IMR-90 (cell line): ENCODE measurements at regions not wholly inside any gene's neighbourhood (a gene's known extent, or its start where the extent isn't known, plus 50 kb on each side); places are given as distances from the start of the nearest gene placed in this dataset.

Experiments used
- ATAC-seq: fragments of 200-7000 bp; cut with Tn5 transposase; 2 replicates; pipeline ENCODE4 v1.9.1; 2020; ENCODE audit warnings: low read depth, mild to moderate bottlenecking, moderate library complexity
- BruUV-seq: library from RNA; stranded (reverse); fragments of 400-500 nt; replicated peaks from 2 replicates; lab custom pipeline; 2021; lab: Mats Ljungman, UMichigan
- CTCF ChIA-PET: fragments of 300-600 bp; formaldehyde crosslinking; extraction: SDS; loops from one replicate; lab custom pipeline; 2021; ENCODE audit warnings: antibody characterized with exemption; lab: Yijun Ruan, JAX
- POLR2A ChIA-PET: fragments of 300-600 bp; sonication (Branson Sonifier 250); formaldehyde crosslinking; loops from one replicate; lab custom pipeline; 2022; ENCODE audit warnings: antibody characterized with exemption; ENCODE audit not compliant: unreplicated experiment; lab: Charles Lee
- DNase-seq: peaks from one replicate; pipeline ENCODE4 v3.0.0; 2013
- H2AFZ ChIP-seq: replicated peaks from 2 replicates; pipeline ENCODE3; 2013; ENCODE audit warnings: low read length, mild to moderate bottlenecking; ENCODE audit not compliant: poor library complexity
- H2AK5ac ChIP-seq: 2 replicates; pipeline ENCODE4 v1.6.1; 2013; ENCODE audit warnings: low read depth, low read length, inconsistent platforms
- H2AK9ac ChIP-seq: replicated peaks from 2 replicates; pipeline ENCODE3; 2013; ENCODE audit warnings: mild to moderate bottlenecking, low read depth, low read length, moderate library complexity; ENCODE audit not compliant: poor library complexity
- H2BK120ac ChIP-seq: 2 replicates; pipeline ENCODE4 v1.6.1; 2013; ENCODE audit warnings: low read depth, low read length, inconsistent platforms
- H2BK15ac ChIP-seq: 3 replicates; pipeline ENCODE4 v1.6.1; 2013; ENCODE audit warnings: low read depth, low read length, inconsistent platforms
- H2BK20ac ChIP-seq: 2 replicates; pipeline ENCODE4 v1.6.1; 2013; ENCODE audit warnings: low read depth, mild to moderate bottlenecking, inconsistent platforms, low read length, moderate library complexity
- H2BK5ac ChIP-seq: 2 replicates; pipeline ENCODE4 v1.6.1; 2013; ENCODE audit warnings: mild to moderate bottlenecking, low read depth, low read length, inconsistent platforms; ENCODE audit not compliant: poor library complexity, severe bottlenecking
- H3K14ac ChIP-seq: replicated peaks from 2 replicates; pipeline ENCODE4 v1.6.1; 2013; ENCODE audit warnings: low read depth, low read length, inconsistent platforms
- H3K18ac ChIP-seq: 2 replicates; pipeline ENCODE4 v1.6.1; 2013; ENCODE audit warnings: low read depth, low read length, control low read depth
- H3K23ac ChIP-seq: 2 replicates; pipeline ENCODE4 v1.6.1; 2013; ENCODE audit warnings: low read depth, low read length, inconsistent platforms
- H3K27ac ChIP-seq: 2 replicates; pipeline ENCODE4 v1.5.1; 2013; ENCODE audit warnings: mild to moderate bottlenecking, control low read depth, low read length; ENCODE audit not compliant: insufficient read depth
- H3K27me3 ChIP-seq: 2 replicates; pipeline ENCODE4 v1.6.1; 2013; ENCODE audit warnings: low read length; ENCODE audit not compliant: control insufficient read depth, insufficient read depth
- H3K36me3 ChIP-seq: 2 replicates; pipeline ENCODE4 v1.6.1; 2013; ENCODE audit warnings: low read length, mixed read lengths; ENCODE audit not compliant: control insufficient read depth, insufficient read depth
- H3K4ac ChIP-seq: 2 replicates; pipeline ENCODE4 v1.6.1; 2013; ENCODE audit warnings: low read depth, low read length, inconsistent platforms
- H3K4me1 ChIP-seq: 2 replicates; pipeline ENCODE4 v1.6.1; 2013; ENCODE audit warnings: low read length, mixed read lengths; ENCODE audit not compliant: control insufficient read depth, insufficient read depth
- H3K4me2 ChIP-seq: 2 replicates; pipeline ENCODE4 v1.6.1; 2013; ENCODE audit warnings: low read depth, mild to moderate bottlenecking, control low read depth, low read length, moderate library complexity
- H3K4me3 ChIP-seq: 2 replicates; pipeline ENCODE4 v1.5.1; 2013; ENCODE audit warnings: low read depth, mild to moderate bottlenecking, control low read depth, low read length, moderate library complexity; ENCODE audit not compliant: insufficient read depth
- H3K56ac ChIP-seq: 2 replicates; pipeline ENCODE4 v1.6.1; 2013; ENCODE audit warnings: low read length, inconsistent platforms; ENCODE audit not compliant: insufficient read depth; ENCODE audit errors: extremely low read depth
- H3K79me1 ChIP-seq, 2 experiments: 2 replicates each; pipeline ENCODE4 v1.6.1; 2013; ENCODE audit warnings: low read length in 2 of 2, inconsistent platforms in 1 of 2, low read depth in 1 of 2
- H3K9ac ChIP-seq: 2 replicates; pipeline ENCODE4 v1.6.1; 2013; ENCODE audit warnings: low read depth, low read length, control low read depth
- H3K9me1 ChIP-seq: 2 replicates; pipeline ENCODE4 v1.6.1; 2013; ENCODE audit warnings: low read length, inconsistent platforms; ENCODE audit not compliant: insufficient read depth
- H3K9me3 ChIP-seq: 2 replicates; pipeline ENCODE4 v1.6.1; 2013; ENCODE audit warnings: low read length; ENCODE audit not compliant: control insufficient read depth, insufficient read depth
- H4K20me1 ChIP-seq: 2 replicates; pipeline ENCODE4 v1.6.1; 2013; ENCODE audit warnings: low read length, inconsistent platforms; ENCODE audit not compliant: insufficient read depth
- H4K5ac ChIP-seq: 2 replicates; pipeline ENCODE4 v1.6.1; 2013; ENCODE audit warnings: mild to moderate bottlenecking, low read depth, low read length, control low read depth
- H4K8ac ChIP-seq, 2 experiments: 2 replicates each; pipeline ENCODE4 v1.6.1; 2013; ENCODE audit warnings: low read depth in 2 of 2, low read length in 2 of 2, control low read depth in 1 of 2, inconsistent platforms in 1 of 2
- H4K91ac ChIP-seq: 2 replicates; pipeline ENCODE4 v1.6.1; 2013; ENCODE audit warnings: low read depth, low read length, inconsistent platforms; ENCODE audit not compliant: insufficient read depth
- CEBPB ChIP-seq: IDR thresholded peaks from 2 replicates; pipeline ENCODE4 v1.6.1; 2012; ENCODE audit warnings: low read depth, low read length, improper control_type of control experiment
- FOS ChIP-seq: fragments of 150-350 bp; IDR thresholded peaks from 2 replicates; pipeline ENCODE4 v1.6.1; 2016; ENCODE audit warnings: low read depth, low read length
- MAFK ChIP-seq: IDR thresholded peaks from 2 replicates; pipeline ENCODE4 v1.6.1; 2012; ENCODE audit warnings: low read depth, low read length, improper control_type of control experiment
- MAZ ChIP-seq: IDR thresholded peaks from 2 replicates; pipeline ENCODE4 v1.6.1; 2012; ENCODE audit warnings: low read depth, mild to moderate bottlenecking, low read length, improper control_type of control experiment, moderate library complexity, borderline replicate concordance
- MXI1 ChIP-seq: IDR thresholded peaks from 2 replicates; pipeline ENCODE4 v1.6.1; 2012; ENCODE audit warnings: low read depth, mild to moderate bottlenecking, low read length, moderate library complexity, borderline replicate concordance
- NFE2L2 ChIP-seq: fragments of 150-350 bp; IDR thresholded peaks from 2 replicates; pipeline ENCODE4 v1.6.1; 2016; ENCODE audit warnings: low read depth, mild to moderate bottlenecking, low read length
- RCOR1 ChIP-seq: IDR thresholded peaks from 2 replicates; pipeline ENCODE4 v1.6.1; 2012; ENCODE audit warnings: mild to moderate bottlenecking, low read length, improper control_type of control experiment; ENCODE audit not compliant: insufficient replicate concordance
- RFX5 ChIP-seq: IDR thresholded peaks from 2 replicates; pipeline ENCODE4 v1.8.0; 2012; ENCODE audit warnings: low read depth, mild to moderate bottlenecking, low read length, moderate library complexity
- SMC3 ChIP-seq: fragments of 150-350 bp; IDR thresholded peaks from 2 replicates; pipeline ENCODE4 v1.6.1; 2016; ENCODE audit warnings: low read depth, mild to moderate bottlenecking, antibody characterized with exemption, low read length, moderate library complexity
- WGBS, 2 experiments: methylation state at CpG; one replicate each; pipeline versions ENCODE4 v1.1.5 to v1.1.7; 2013; ENCODE audit warnings: missing lambda C conversion rate in 2 of 2; ENCODE audit not compliant: insufficient read length in 1 of 2; ENCODE audit errors: extremely low coverage in 2 of 2; 5-methylcytosine and 5-hydroxymethylcytosine counted together
- dilution Hi-C: fragments of 300-500 bp; cut with HindIII; formaldehyde crosslinking; loops from one replicate; pipeline ENCODE4 v1.14.3; 2018; ENCODE audit warnings: low sequenced_read_pairs; ENCODE audit not compliant: unreplicated experiment
- in situ Hi-C: fragments of 300-500 bp; cut with MboI; formaldehyde crosslinking; loops from 3 replicates; pipeline ENCODE4 v1.14.3; 2019; ENCODE audit warnings: low sequenced_read_pairs, inconsistent platforms, mixed read lengths
- intact Hi-C: fragments of 100-400 bp; cut with micrococcal nuclease; formaldehyde crosslinking; loops from 2 replicates; pipeline ENCODE4 v1.10.0; 2022
- TF ChIP-seq, protein P1 (sequence below): conservative IDR thresholded peaks from 2 replicates; pipeline ENCODE4 v1.5.1; 2012; ENCODE audit warnings: mild to moderate bottlenecking, low read depth, low read length, improper control_type of control experiment
- TF ChIP-seq, protein P2 (sequence below): fragments of 150-350 bp; IDR thresholded peaks from 2 replicates; pipeline ENCODE4 v1.6.1; 2016; ENCODE audit warnings: low read depth, mild to moderate bottlenecking, low read length, moderate library complexity, borderline replicate concordance

DNA sequence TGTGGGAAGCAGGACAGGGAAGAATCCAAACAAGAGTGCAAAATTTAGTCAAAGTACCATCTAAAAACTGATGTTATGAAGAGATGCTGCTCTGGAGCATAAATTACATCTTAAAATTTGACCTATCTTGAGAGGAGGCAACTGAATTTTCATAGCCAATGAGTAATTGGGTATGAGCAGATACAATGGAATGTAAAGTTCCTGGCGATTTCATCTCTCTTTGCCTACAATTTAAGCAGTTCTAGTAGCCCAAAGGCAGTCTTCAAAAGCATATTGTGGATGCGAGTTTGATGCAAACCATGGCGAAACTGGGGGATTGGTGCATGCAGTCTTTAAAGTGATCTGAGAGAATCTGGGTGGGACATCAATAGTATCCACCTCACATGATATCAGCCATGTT lies 1265.9 kb downstream of the BRINP3 start:
- dilution Hi-C loops, result no loop called here

More for the DNA sequence above, 1265.9 kb downstream of the BRINP3 start:
- Histone ChIP-seq H3K4me1 (no peaks in the 10 kb centered on the region), H2BK15ac (no peak overlapping the region; the same call in 2 of the 3 replicates), H4K5ac (no peak overlapping the region), H4K20me1 (no peaks in the 10 kb centered on the region), H3K9me3 (no peaks in the 10 kb centered on the region), H4K8ac (no peak overlapping the region), H3K27me3 (no peaks in the 10 kb centered on the region), H2BK120ac (no peak overlapping the region), H3K14ac (no peak overlapping the region), H3K36me3 (no peaks in the 10 kb centered on the region), H4K91ac (no peak overlapping the region), H3K56ac (no peak overlapping the region), H2AK5ac (no peak overlapping the region), H2BK5ac (no peak overlapping the region), H2AFZ (no peak overlapping the region), H3K23ac (no peak overlapping the region), H3K4ac (no peak overlapping the region), H2BK20ac (no peak overlapping the region), H3K79me1 (no peaks in the 10 kb centered on the region), H3K9ac (no peak overlapping the region), H3K27ac (no peak overlapping the region), H3K4me2 (no peak overlapping the region), H3K9me1 (no peaks in the 10 kb centered on the region), H3K18ac (no peak overlapping the region), H3K4me3 (no peak overlapping the region), H2AK9ac (no peak overlapping the region)
- intact Hi-C loops (no loop called here), in situ Hi-C loops (no loop called here)
- TF ChIP-seq MAFK (no peak), SMC3 (no peak), RCOR1 (no peak), MXI1 (no peak), CEBPB (no peak), RFX5 (no peak), FOS (no peak), NFE2L2 (no peak), MAZ (no peak)
- TF ChIP-seq, protein P1, sequence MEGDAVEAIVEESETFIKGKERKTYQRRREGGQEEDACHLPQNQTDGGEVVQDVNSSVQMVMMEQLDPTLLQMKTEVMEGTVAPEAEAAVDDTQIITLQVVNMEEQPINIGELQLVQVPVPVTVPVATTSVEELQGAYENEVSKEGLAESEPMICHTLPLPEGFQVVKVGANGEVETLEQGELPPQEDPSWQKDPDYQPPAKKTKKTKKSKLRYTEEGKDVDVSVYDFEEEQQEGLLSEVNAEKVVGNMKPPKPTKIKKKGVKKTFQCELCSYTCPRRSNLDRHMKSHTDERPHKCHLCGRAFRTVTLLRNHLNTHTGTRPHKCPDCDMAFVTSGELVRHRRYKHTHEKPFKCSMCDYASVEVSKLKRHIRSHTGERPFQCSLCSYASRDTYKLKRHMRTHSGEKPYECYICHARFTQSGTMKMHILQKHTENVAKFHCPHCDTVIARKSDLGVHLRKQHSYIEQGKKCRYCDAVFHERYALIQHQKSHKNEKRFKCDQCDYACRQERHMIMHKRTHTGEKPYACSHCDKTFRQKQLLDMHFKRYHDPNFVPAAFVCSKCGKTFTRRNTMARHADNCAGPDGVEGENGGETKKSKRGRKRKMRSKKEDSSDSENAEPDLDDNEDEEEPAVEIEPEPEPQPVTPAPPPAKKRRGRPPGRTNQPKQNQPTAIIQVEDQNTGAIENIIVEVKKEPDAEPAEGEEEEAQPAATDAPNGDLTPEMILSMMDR, result no peak
- TF ChIP-seq, protein P2, sequence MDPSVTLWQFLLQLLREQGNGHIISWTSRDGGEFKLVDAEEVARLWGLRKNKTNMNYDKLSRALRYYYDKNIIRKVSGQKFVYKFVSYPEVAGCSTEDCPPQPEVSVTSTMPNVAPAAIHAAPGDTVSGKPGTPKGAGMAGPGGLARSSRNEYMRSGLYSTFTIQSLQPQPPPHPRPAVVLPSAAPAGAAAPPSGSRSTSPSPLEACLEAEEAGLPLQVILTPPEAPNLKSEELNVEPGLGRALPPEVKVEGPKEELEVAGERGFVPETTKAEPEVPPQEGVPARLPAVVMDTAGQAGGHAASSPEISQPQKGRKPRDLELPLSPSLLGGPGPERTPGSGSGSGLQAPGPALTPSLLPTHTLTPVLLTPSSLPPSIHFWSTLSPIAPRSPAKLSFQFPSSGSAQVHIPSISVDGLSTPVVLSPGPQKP, result no peak
- ATAC-seq, result peak; percentile 72
- POLR2A ChIA-PET, result no interaction called here
- CTCF ChIA-PET, result no interaction called here
- no CpG with 5 or more reads among the region's 3 CpGs for WGBS, 2 experiments
- DNase-seq, result peak; percentile 69
- no TSS peak for BruUV-seq
